OCI-LY7 (cell line): ENCODE measurements at regions not wholly inside any gene's neighbourhood (a gene's known extent, or its start where the extent isn't known, plus 50 kb on each side); places are given as distances from the start of the nearest gene placed in this dataset.
"Not testable (repeated sequence)": the region's sequence is repeated elsewhere in the genome, so short reads cannot be mapped to it uniquely, and the experiment has no call there.

ENCODE experiments used
- BruUV-seq: library from RNA; stranded (reverse); fragments of 400-500 nt; replicated peaks from 2 replicates; lab custom pipeline; 2021; lab: Mats Ljungman, UMichigan
- CTCF ChIA-PET: fragments of 300-600 bp; sonication (Branson Sonifier 250); formaldehyde crosslinking; loops from one replicate; lab custom pipeline; 2022; ENCODE audit warnings: antibody characterized with exemption; ENCODE audit not compliant: unreplicated experiment; lab: Charles Lee
- POLR2A ChIA-PET: fragments of 300-600 bp; sonication (Branson Sonifier 250); formaldehyde crosslinking; loops from one replicate; lab custom pipeline; 2022; ENCODE audit warnings: antibody characterized with exemption; lab: Charles Lee
- DNase-seq: peaks from one replicate; pipeline ENCODE4 v3.0.0-alpha.2; 2015; ENCODE audit warnings: low spot score
- H2AFZ ChIP-seq: fragments of 200-600 bp; sonication (generic), shearing (Covaris generic); 2 replicates; pipeline ENCODE4 v1.6.1; 2014; ENCODE audit warnings: mild to moderate bottlenecking, antibody characterized with exemption, low read length, moderate library complexity
- H3K27ac ChIP-seq: fragments of 200-600 bp; sonication (generic); 2 replicates; pipeline ENCODE4 v1.5.1; 2014; ENCODE audit warnings: mixed run types, low read depth, mild to moderate bottlenecking, moderate library complexity, low read length, inconsistent platforms; ENCODE audit not compliant: poor library complexity, severe bottlenecking
- H3K36me3 ChIP-seq: fragments of 200-600 bp; sonication (generic); 2 replicates; pipeline ENCODE4 v1.6.1; 2014; ENCODE audit warnings: mild to moderate bottlenecking, antibody characterized with exemption, low read length, moderate library complexity, mixed read lengths; ENCODE audit not compliant: insufficient read depth
- H3K4me1 ChIP-seq: fragments of 200-600 bp; sonication (generic); 2 replicates; pipeline ENCODE4 v1.5.1; 2014; ENCODE audit warnings: mild to moderate bottlenecking, low read length; ENCODE audit not compliant: insufficient read depth, poor library complexity, severe bottlenecking
- H3K4me2 ChIP-seq: fragments of 200-600 bp; sonication (generic); 2 replicates; pipeline ENCODE4 v1.6.1; 2014; ENCODE audit warnings: mild to moderate bottlenecking, low read length
- H3K4me3 ChIP-seq: fragments of 200-600 bp; sonication (generic); 2 replicates; pipeline ENCODE4 v1.5.1; 2014; ENCODE audit warnings: mild to moderate bottlenecking, low read depth, low read length; ENCODE audit not compliant: poor library complexity, severe bottlenecking
- H3K79me2 ChIP-seq: fragments of 200-600 bp; sonication (generic); 2 replicates; pipeline ENCODE4 v1.6.1; 2016; ENCODE audit warnings: low read depth, mild to moderate bottlenecking, low read length, moderate library complexity, mixed read lengths; ENCODE audit not compliant: insufficient read depth
- H3K9me2 ChIP-seq: fragments of 200-600 bp; sonication (generic); 2 replicates; pipeline ENCODE4 v1.6.1; 2016; ENCODE audit warnings: mild to moderate bottlenecking, low read length, mixed read lengths; ENCODE audit not compliant: insufficient read depth
- H3K9me3 ChIP-seq: fragments of 200-600 bp; sonication (generic); 2 replicates; pipeline ENCODE4 v1.6.1; 2014; ENCODE audit warnings: mild to moderate bottlenecking, mixed run types, low read length, mixed read lengths
- H4K20me1 ChIP-seq: fragments of 200-600 bp; sonication (generic); 2 replicates; pipeline ENCODE4 v1.6.1; 2014; ENCODE audit warnings: mild to moderate bottlenecking, antibody characterized with exemption, low read length, moderate library complexity, mixed read lengths; ENCODE audit not compliant: insufficient read depth
- intact Hi-C: fragments of 100-400 bp; cut with micrococcal nuclease; formaldehyde crosslinking; loops from one replicate; pipeline ENCODE4 v1.10.0; 2022; ENCODE audit not compliant: unreplicated experiment

GRCh38 chr17:47056687-47057086 is 77.6 kb upstream of the RPRML start:
- intact Hi-C loops, H4K20me1 ChIP-seq, DNase-seq, CTCF ChIA-PET, BruUV-seq, H3K79me2 ChIP-seq, H3K4me2 ChIP-seq, H2AFZ ChIP-seq, H3K27ac ChIP-seq, H3K4me1 ChIP-seq, H3K9me3 ChIP-seq, H3K4me3 ChIP-seq, POLR2A ChIA-PET, H3K9me2 ChIP-seq: not testable (repeated sequence)
- peaks cover 10% of the 10 kb centered on the region for H3K36me3 ChIP-seq
